Ovary (tissue), 7 donors: ENCODE measurements at regions not wholly inside any gene's neighbourhood (a gene's known extent, or its start where the extent isn't known, plus 50 kb on each side); places are given as distances from the start of the nearest gene placed in this dataset.

Experiments
- DNase-seq, 5 donors: peaks; one replicate each; pipeline ENCODE4 v3.0.0-alpha.2; 2019 to 2020
- H3K27ac ChIP-seq, 2 donors: fragments of 200-600 bp; one replicate each; pipeline versions ENCODE4 v1.5.1 to v1.8.0; 2019 to 2022
- H3K27me3 ChIP-seq: fragments of 200-600 bp; one replicate; pipeline ENCODE4 v1.8.0; 2022
- H3K36me3 ChIP-seq: fragments of 200-600 bp; sonication (generic); one replicate; pipeline ENCODE4 v1.5.1; 2019
- H3K4me1 ChIP-seq: one replicate; pipeline ENCODE4 v1.8.1; 2013; ENCODE audit warnings: mild to moderate bottlenecking, moderate library complexity; ENCODE audit not compliant: insufficient read depth
- H3K4me3 ChIP-seq: fragments of 200-600 bp; sonication (generic); one replicate; pipeline ENCODE4 v1.5.1; 2017
- H3K9me3 ChIP-seq, 2 donors: fragments of 200-600 bp in 1 of 2; sonication (generic) in 1 of 2; one replicate each; pipeline versions ENCODE4 v1.5.1 to v1.8.1; 2013 to 2019; ENCODE audit warnings: mild to moderate bottlenecking in 1 of 2, moderate library complexity in 1 of 2
- CTCF ChIP-seq, 3 donors: fragments of 450-650 bp in 2 of 3; fragments of 200-600 bp in 1 of 3; IDR thresholded peaks; one replicate each; pipeline versions ENCODE4 v1.5.1 to v1.8.0; 2016 to 2022; ENCODE audit warnings: antibody characterized with exemption in 3 of 3, mild to moderate bottlenecking in 1 of 3
- EP300 ChIP-seq: sonication (generic); formaldehyde crosslinking; IDR thresholded peaks from one replicate; pipeline ENCODE4 v1.6.1; 2017; ENCODE audit warnings: antibody characterized with exemption
- POLR2A ChIP-seq: fragments of 450-650 bp; IDR thresholded peaks from one replicate; pipeline ENCODE4 v1.6.1; 2017; ENCODE audit warnings: antibody characterized with exemption, mild to moderate bottlenecking, moderate library complexity
- WGBS, 3 donors: extraction: QIAGEN DNeasy Blood & Tissue Kit in 1 of 3; methylation state at CpG; one replicate each; pipeline versions ENCODE4 v1.1.5 to v1.1.7; 2013 to 2017; 5-methylcytosine and 5-hydroxymethylcytosine counted together
- intact Hi-C, 4 donors: fragments of 100-400 bp; cut with DNase I; formaldehyde crosslinking; loops; one replicate each; pipeline versions ENCODE4 v1.11.0 to v1.15.1; 2022 to 2023
- donor health status: DM: no; HTN: no; CAD: no; lungs with moderate emphysema.
- donor health status: DM: no; HTN: no; CAD: no.
- donor health status: Bipolar disorder and iron deficiency.
- donor health status: DM: no; HTN: no; CAD: no.
- donor health status: DM: yes; HTN: yes; CAD: no.

- 5 to 20% (median 6%) methylated on average over 1 of the region's 1 CpG for WGBS, 3 donors
- Histone ChIP-seq H3K4me1 (no peaks in the 10 kb centered on the region), H3K27ac (no peak overlapping the region), H3K9me3 (no peaks in the 10 kb centered on the region), H3K4me3 (no peak overlapping the region), H3K36me3 (no peaks in the 10 kb centered on the region), H3K27me3 (no peaks in the 10 kb centered on the region)
- TF ChIP-seq EP300: no peak
- no peak for TF ChIP-seq CTCF (IDR thresholded peaks at IDR 0.05)
- TF ChIP-seq POLR2A: no peak
- DNase-seq: no peak
- intact Hi-C loops: no loop called here
Measured at GRCh38 chr6:71733970-71734899, 152.1 kb upstream of the RIMS1 start.

GRCh38 chr6:71737953-71738352 lies 148.4 kb upstream of the RIMS1 start:
- no peaks in the 10 kb centered on the region for H3K36me3 ChIP-seq
- no peak for TF ChIP-seq POLR2A
- no peak for TF ChIP-seq CTCF (IDR thresholded peaks at IDR 0.05)
- TF ChIP-seq EP300: no peak
- H3K9me3 ChIP-seq: no peaks in the 10 kb centered on the region
- H3K4me1 ChIP-seq: no peaks in the 10 kb centered on the region
- no peak overlapping the region for H3K4me3 ChIP-seq
- whole genome bisulfite sequencing, 3 donors: 76 to 83% (median 81%) methylated on average over 1 of the region's 1 CpG
- no peaks in the 10 kb centered on the region for H3K27me3 ChIP-seq
- intact Hi-C loops: no loop called here
- no peak overlapping the region for H3K27ac ChIP-seq
- no peak for DNase-seq

GRCh38 chr6:71745525-71745924 lies 140.8 kb upstream of the RIMS1 start:
- Histone ChIP-seq H3K27me3 (no peaks in the 10 kb centered on the region), H3K4me1 (no peaks in the 10 kb centered on the region), H3K9me3 (no peaks in the 10 kb centered on the region), H3K27ac (no peak overlapping the region), H3K36me3 (no peaks in the 10 kb centered on the region), H3K4me3 (no peak overlapping the region)
- intact Hi-C loops: no loop called here
- 7 to 10% (median 9%) methylated on average over 5 of the region's 5 CpGs for WGBS, 3 donors
- TF ChIP-seq CTCF (IDR thresholded peaks at IDR 0.05) (no peak), POLR2A (no peak), EP300 (no peak)
- no peak for DNase-seq

- 60 to 84% (median 82%) methylated on average over 2 of the region's 2 CpGs for WGBS, 3 donors
- H3K36me3 ChIP-seq: no peaks in the 10 kb centered on the region
- H3K27me3 ChIP-seq: no peaks in the 10 kb centered on the region
- intact Hi-C loops: no loop called here
- no peak overlapping the region for H3K4me3 ChIP-seq
- TF ChIP-seq POLR2A: no peak
- TF ChIP-seq EP300: no peak
- TF ChIP-seq CTCF (IDR thresholded peaks at IDR 0.05): no peak
- H3K4me1 ChIP-seq: no peaks in the 10 kb centered on the region
- no peak for DNase-seq
- no peak overlapping the region for H3K27ac ChIP-seq
- no peaks in the 10 kb centered on the region for H3K9me3 ChIP-seq
Measured at GRCh38 chr6:71766146-71766760, 120.1 kb upstream of the RIMS1 start.
